ENCODE measurements at regions not wholly inside any gene's neighbourhood (a gene's known extent, or its start where the extent isn't known, plus 50 kb on each side); places are given as distances from the start of the nearest gene placed in this dataset.

DNA sequence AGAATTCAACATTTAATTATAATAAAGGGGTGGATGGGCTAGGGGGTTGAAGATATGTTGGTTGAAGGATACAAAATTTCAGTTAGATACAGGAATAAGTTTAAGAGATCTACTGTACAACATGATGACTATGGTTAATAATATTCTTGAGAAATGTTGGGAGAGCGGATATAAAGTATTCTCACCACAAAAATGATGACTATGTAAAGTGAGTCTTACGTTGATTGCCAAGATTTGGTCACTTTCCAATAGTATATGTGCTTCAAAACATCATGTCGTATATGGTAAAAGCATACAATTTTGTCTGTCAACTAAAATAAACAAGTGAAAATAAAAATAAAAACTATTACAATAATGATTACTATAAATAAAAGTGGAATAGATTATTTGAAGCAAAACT, 802.0 kb downstream of the C12orf50 start:
- H3K27me3 ChIP-seq (ENCODE audit: control insufficient read depth, insufficient read depth, low read length): no peaks in the 10 kb centered on the region
- DNase-seq (ENCODE audit: low read depth): no peak
- H3K4me3 ChIP-seq (ENCODE audit: low read depth, low read length): no peak overlapping the region
- TF ChIP-seq, protein P1, sequence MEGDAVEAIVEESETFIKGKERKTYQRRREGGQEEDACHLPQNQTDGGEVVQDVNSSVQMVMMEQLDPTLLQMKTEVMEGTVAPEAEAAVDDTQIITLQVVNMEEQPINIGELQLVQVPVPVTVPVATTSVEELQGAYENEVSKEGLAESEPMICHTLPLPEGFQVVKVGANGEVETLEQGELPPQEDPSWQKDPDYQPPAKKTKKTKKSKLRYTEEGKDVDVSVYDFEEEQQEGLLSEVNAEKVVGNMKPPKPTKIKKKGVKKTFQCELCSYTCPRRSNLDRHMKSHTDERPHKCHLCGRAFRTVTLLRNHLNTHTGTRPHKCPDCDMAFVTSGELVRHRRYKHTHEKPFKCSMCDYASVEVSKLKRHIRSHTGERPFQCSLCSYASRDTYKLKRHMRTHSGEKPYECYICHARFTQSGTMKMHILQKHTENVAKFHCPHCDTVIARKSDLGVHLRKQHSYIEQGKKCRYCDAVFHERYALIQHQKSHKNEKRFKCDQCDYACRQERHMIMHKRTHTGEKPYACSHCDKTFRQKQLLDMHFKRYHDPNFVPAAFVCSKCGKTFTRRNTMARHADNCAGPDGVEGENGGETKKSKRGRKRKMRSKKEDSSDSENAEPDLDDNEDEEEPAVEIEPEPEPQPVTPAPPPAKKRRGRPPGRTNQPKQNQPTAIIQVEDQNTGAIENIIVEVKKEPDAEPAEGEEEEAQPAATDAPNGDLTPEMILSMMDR (IDR thresholded peaks at IDR 0.05; ENCODE audit: insufficient read depth, low read length, poor library complexity, severe bottlenecking): no peak
- no peaks in the 10 kb centered on the region for H3K36me3 ChIP-seq (ENCODE audit: control insufficient read depth, insufficient read depth, low read length)

DNA sequence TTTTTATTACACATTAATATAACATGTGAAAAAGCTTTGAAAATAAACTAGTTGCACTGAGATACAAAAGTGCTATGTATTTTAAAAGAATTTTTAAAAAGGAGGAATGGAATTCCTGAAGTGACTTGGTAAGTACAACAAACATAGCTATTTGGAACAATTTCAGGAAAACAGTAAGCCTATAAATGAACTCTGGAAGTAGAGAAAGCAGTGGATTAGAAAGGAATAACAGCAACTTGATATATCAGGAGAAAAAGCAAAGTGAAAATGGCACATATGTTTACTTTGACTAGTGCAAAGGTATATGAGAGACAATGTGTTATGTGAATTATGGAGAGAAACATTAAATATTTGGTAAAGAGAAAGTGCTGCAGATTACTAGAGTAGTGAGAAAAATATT, 811.7 kb downstream of the C12orf50 start:
- Histone ChIP-seq H3K4me3 (ENCODE audit: low read depth, low read length) (no peak overlapping the region), H3K27me3 (ENCODE audit: control insufficient read depth, insufficient read depth, low read length) (no peaks in the 10 kb centered on the region), H3K36me3 (ENCODE audit: control insufficient read depth, insufficient read depth, low read length) (no peaks in the 10 kb centered on the region)
- TF ChIP-seq, protein P1 (IDR thresholded peaks at IDR 0.05; ENCODE audit: insufficient read depth, low read length, poor library complexity, severe bottlenecking): no peak
- DNase-seq (ENCODE audit: low read depth): no peak

- TF ChIP-seq, protein P1 (IDR thresholded peaks at IDR 0.05; ENCODE audit: insufficient read depth, low read length, poor library complexity, severe bottlenecking): no peak
- no peaks in the 10 kb centered on the region for H3K36me3 ChIP-seq (ENCODE audit: control insufficient read depth, insufficient read depth, low read length)
- no peak for DNase-seq (ENCODE audit: low read depth)
- no peaks in the 10 kb centered on the region for H3K27me3 ChIP-seq (ENCODE audit: control insufficient read depth, insufficient read depth, low read length)
- no peak overlapping the region for H3K4me3 ChIP-seq (ENCODE audit: low read depth, low read length)
These were observed 812.8 kb downstream of the C12orf50 start for GRCh38 chr12:87216436-87216835.

GRCh38 chr12:87202189-87202588, 827.0 kb downstream of the C12orf50 start:
- TF ChIP-seq, protein P1 (IDR thresholded peaks at IDR 0.05; ENCODE audit: insufficient read depth, low read length, poor library complexity, severe bottlenecking): no peak
- H3K36me3 ChIP-seq (ENCODE audit: control insufficient read depth, insufficient read depth, low read length): no peaks in the 10 kb centered on the region
- no peak for DNase-seq (ENCODE audit: low read depth)
- H3K27me3 ChIP-seq (ENCODE audit: control insufficient read depth, insufficient read depth, low read length): no peaks in the 10 kb centered on the region
- no peak overlapping the region for H3K4me3 ChIP-seq (ENCODE audit: low read depth, low read length)

- H3K27me3 ChIP-seq (ENCODE audit: control insufficient read depth, insufficient read depth, low read length): no peaks in the 10 kb centered on the region
- no peak overlapping the region for H3K4me3 ChIP-seq (ENCODE audit: low read depth, low read length)
- TF ChIP-seq, protein P1 (IDR thresholded peaks at IDR 0.05; ENCODE audit: insufficient read depth, low read length, poor library complexity, severe bottlenecking): no peak
- no peak for DNase-seq (ENCODE audit: low read depth)
- H3K36me3 ChIP-seq (ENCODE audit: control insufficient read depth, insufficient read depth, low read length): no peaks in the 10 kb centered on the region
These were observed 827.6 kb downstream of the C12orf50 start for GRCh38 chr12:87201598-87201997.

DNA sequence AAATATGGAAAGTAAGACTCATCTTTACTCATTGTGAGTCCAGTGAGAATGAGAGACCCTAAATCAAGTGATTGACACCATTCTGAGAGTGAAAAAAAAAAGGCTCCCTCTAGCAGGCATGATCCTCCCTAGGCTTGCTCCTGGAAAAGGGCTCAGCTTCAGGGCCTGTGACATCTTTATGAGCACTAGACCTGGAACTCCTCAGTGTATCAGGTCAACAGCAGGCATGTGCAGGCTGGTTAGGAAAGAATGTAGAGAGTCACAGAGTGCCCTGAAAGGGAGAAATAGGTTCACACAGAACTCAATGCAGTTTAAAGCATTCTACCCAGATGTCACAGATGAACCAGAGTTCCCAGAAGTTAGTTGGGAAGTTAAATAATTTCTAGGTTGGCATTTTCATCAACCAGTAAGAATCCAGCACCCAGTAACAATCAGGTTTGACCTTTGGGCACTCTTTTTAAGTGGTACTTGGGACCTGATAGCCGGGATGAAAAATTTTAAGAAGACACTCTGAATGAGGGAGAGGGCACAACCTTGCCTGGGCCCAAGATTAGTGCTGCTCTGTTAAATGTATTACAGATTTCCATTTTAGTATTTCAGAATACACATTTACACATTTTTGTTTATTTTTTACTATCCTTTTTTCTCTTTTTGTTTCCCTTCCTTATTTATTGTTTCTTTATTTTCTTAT, 828.8 kb downstream of the C12orf50 start:
- Histone ChIP-seq H3K36me3 (ENCODE audit: control insufficient read depth, insufficient read depth, low read length) (no peaks in the 10 kb centered on the region), H3K27me3 (ENCODE audit: control insufficient read depth, insufficient read depth, low read length) (no peaks in the 10 kb centered on the region), H3K4me3 (ENCODE audit: low read depth, low read length) (no peak overlapping the region)
- DNase-seq (ENCODE audit: low read depth): no peak
- TF ChIP-seq, protein P1 (IDR thresholded peaks at IDR 0.05; ENCODE audit: insufficient read depth, low read length, poor library complexity, severe bottlenecking): no peak
